ENCODE measurements at regions not wholly inside any gene's neighbourhood (a gene's known extent, or its start where the extent isn't known, plus 50 kb on each side); places are given as distances from the start of the nearest gene placed in this dataset.

DNA sequence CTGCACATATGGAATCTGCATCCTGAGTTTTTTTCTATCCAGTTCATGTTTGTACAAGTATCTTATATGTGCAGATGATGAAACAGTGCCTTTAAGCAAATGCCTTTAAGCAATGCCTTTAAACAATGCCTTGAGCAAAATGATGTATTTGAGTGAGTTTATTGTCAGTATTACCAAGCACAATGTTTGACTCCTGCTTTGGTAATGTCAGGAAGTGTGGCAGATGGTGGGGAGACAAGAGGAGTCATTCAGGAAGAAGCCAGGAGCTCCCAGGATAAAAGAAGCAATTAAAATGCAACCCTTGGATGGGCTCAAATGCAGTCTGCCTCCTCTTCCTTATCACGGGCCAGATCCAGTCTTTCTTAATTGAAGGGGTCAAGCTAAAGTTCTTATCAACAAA, 108.7 kb upstream of the KCNJ15 start:
- H3K4me3 ChIP-seq (ENCODE audit: low read depth, low read length) = no peak overlapping the region
- TF ChIP-seq, protein P1, sequence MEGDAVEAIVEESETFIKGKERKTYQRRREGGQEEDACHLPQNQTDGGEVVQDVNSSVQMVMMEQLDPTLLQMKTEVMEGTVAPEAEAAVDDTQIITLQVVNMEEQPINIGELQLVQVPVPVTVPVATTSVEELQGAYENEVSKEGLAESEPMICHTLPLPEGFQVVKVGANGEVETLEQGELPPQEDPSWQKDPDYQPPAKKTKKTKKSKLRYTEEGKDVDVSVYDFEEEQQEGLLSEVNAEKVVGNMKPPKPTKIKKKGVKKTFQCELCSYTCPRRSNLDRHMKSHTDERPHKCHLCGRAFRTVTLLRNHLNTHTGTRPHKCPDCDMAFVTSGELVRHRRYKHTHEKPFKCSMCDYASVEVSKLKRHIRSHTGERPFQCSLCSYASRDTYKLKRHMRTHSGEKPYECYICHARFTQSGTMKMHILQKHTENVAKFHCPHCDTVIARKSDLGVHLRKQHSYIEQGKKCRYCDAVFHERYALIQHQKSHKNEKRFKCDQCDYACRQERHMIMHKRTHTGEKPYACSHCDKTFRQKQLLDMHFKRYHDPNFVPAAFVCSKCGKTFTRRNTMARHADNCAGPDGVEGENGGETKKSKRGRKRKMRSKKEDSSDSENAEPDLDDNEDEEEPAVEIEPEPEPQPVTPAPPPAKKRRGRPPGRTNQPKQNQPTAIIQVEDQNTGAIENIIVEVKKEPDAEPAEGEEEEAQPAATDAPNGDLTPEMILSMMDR (IDR thresholded peaks at IDR 0.05; ENCODE audit: low read depth, low read length) = no peak

DNA sequence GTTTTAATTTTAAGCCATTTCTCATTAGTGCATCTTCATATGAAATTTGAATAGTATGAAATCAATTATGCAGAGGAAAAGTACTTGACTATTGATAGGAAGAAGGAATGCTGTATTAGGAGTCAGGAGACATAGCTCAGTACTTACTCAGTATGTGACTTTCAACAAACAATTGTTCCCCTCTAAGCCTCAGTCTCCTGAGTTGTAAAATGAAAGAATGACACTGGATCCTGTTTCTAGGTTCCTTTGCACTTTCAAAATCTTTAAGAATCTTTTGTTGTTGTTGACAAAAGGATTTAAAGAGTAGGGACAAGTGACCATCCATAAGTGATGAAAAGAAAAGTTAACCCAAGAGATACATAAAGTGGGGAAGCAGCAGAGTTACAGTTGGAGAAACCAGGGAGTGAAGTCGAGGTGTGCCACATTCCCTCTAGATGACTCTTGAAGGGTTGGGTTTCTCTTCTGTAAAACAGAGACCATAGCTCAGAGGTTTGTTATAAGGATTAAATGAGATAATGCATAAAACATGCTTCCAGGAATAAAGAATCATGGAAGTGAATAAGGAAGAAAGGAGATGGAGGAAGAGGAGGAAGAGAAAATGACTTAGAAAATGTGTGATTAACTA, 105.7 kb upstream of the KCNJ15 start:
- TF ChIP-seq, protein P1 (IDR thresholded peaks at IDR 0.05; ENCODE audit: low read depth, low read length) = no peak
- no peak overlapping the region for H3K4me3 ChIP-seq (ENCODE audit: low read depth, low read length)

DNA sequence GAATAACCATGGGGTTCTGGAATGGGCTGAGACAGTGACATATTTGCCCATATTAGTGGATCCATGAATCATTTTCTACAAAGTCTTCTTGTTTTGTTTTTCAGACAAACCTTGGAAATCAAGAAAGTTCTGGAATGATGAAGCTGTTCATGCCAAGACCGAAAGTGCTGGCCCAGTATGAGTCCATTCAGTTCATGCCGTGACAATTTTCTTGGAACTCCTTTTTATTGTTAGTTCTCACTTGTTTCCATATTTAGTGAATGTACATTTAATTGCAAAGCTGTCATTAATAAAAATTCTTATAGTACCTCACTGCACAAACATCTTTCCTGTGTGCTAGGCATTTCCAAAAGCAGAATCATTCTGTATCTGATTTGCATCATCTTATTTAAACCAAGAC, 100.6 kb upstream of the KCNJ15 start:
- TF ChIP-seq, protein P1 (IDR thresholded peaks at IDR 0.05; ENCODE audit: low read depth, low read length) = no peak
- no peak overlapping the region for H3K4me3 ChIP-seq (ENCODE audit: low read depth, low read length)

DNA sequence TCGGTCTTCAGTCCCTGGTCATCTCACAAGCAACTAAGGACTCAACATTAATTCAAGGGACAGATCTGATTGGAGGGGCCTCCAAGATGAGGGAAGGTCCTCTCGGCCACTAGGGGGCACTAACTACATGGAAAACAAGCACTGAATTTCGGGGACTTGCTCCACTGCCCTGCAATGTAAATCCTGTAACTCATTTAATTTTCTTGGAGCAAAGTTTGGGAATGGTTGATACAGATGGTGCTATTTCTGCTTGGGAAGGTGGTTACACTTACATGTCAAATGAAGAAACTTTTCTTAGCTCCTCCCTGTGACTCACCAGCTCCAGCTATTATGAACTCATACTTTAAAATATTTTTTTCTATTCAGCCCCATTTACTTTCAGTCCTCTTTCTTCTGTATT, 97.4 kb upstream of the KCNJ15 start:
- TF ChIP-seq, protein P1 (IDR thresholded peaks at IDR 0.05; ENCODE audit: low read depth, low read length) = peak; percentile 81
- no peak overlapping the region for H3K4me3 ChIP-seq (ENCODE audit: low read depth, low read length)

DNA sequence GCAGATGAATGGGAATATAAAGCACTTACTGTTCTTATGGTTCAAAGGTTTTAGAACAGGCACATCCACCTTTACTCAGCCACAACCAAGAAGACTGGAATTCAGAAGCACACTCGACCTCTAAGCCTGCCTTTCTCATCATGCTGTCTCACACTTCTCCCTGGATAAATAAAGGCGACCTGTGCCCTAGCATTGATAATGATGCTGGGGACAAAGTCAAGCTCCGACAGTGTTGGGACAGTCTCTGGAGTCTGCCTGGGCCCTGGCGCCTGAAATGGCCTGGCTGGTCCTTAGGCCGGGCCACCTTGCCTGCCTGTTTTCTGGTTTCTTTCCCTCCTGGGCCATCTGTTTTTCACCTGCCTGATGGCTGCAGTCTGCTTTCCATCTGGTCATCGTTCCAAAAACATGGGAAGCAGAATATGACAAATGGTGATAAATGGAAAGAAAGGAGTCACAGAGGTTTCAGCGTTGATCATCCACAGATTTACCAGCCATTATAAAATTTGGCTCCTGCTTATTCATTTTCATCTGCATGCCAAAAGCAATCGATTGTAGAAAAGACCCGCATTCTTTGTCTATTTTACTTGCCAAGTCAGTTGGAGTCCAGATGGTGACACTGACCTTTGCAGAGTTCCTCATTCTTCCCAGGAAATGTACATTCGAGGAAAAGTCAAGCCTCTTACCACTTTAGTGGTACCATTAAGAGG, 91.2 kb upstream of the KCNJ15 start:
- TF ChIP-seq, protein P1 (IDR thresholded peaks at IDR 0.05; ENCODE audit: low read depth, low read length) = no peak

DNA sequence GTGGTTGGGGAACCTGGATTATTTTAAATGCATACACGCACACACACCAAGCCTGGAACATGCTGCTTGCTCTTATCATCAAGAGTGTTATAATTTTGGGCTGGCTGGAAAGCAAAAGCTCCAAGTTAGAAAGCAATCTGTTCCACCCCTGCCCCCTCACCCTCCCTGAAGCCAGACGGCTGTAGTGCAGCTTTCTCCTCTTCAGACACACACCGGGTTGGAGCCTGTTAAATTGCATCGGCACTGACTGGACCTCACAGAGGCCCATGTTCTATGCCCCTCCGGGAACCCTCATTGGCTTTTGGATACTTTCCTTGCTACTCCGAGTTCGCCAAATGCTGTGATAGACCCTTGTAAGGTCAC, 90.6 kb upstream of the KCNJ15 start:
- H3K4me3 ChIP-seq (ENCODE audit: low read depth, low read length) = no peak overlapping the region
- TF ChIP-seq, protein P1 (IDR thresholded peaks at IDR 0.05; ENCODE audit: low read depth, low read length) = no peak

More for the DNA sequence above, 91.2 kb upstream of the KCNJ15 start:
- no peak overlapping the region for H3K4me3 ChIP-seq (ENCODE audit: low read depth, low read length)

DNA sequence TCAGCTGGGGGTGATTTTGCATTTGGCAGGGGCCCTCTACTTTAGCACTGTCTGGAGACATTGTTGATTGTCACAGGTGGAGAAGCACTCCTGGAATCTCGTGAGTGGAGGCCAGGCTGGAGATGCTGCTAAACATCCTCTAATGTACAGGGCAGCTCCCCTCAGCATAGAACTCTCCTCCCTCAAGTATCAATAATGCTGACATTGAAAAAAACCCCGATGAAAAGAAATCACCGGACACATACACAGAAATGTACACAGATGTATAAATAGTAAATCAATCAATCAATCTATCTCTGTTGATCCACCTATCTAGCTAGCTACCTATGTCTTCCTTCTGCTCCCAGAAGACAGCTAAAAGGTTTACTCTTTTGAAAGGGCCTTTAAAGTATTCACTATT, 89.4 kb upstream of the KCNJ15 start:
- TF ChIP-seq, protein P1 (IDR thresholded peaks at IDR 0.05; ENCODE audit: low read depth, low read length) = no peak
- no peak overlapping the region for H3K4me3 ChIP-seq (ENCODE audit: low read depth, low read length)
